A549 (cell line): ENCODE measurements at regions not wholly inside any gene's neighbourhood (a gene's known extent, or its start where the extent isn't known, plus 50 kb on each side); places are given as distances from the start of the nearest gene placed in this dataset.
A peak's percentile ranks its signal among the peaks of the same experiment; 100 is the strongest.

Experiments used
- HDAC2 ChIP-seq: fragments of 200-600 bp; sonication (generic); IDR thresholded peaks from 2 replicates; pipeline ENCODE4 v1.6.1; 2016
- POLR2A ChIP-seq: IDR thresholded peaks from 2 replicates; pipeline ENCODE4 v1.6.1; 2012; ENCODE audit warnings: mild to moderate bottlenecking, low read length
- POLR2AphosphoS2 ChIP-seq: conservative IDR thresholded peaks from 2 replicates; pipeline ENCODE4 v1.6.1; 2012; ENCODE audit warnings: low read length, improper control_type of control experiment, inconsistent platforms
- RCOR1 ChIP-seq: fragments of 150-350 bp; IDR thresholded peaks from 2 replicates; pipeline ENCODE4 v1.6.1; 2014; ENCODE audit warnings: antibody characterized with exemption, low read length, low read depth
- TF ChIP-seq, protein P1 (sequence below): fragments of 450-650 bp; IDR thresholded peaks from 2 replicates; pipeline ENCODE4 v1.6.1; 2014; ENCODE audit warnings: antibody characterized with exemption
- TF ChIP-seq, protein P2 (sequence below): fragments of >200 bp; sonication (Bioruptor Twin); formaldehyde crosslinking; IDR thresholded peaks from 3 replicates; pipeline ENCODE4 v1.5.1; 2016
- TF ChIP-seq, protein P3 (sequence below): IDR thresholded peaks from 2 replicates; pipeline ENCODE4 v1.6.1; 2012
- TF ChIP-seq, protein P4 (sequence below): fragments of 250-450 bp; sonication (Bioruptor Pico); IDR thresholded peaks from 2 replicates; pipeline ENCODE4 v1.5.0; 2021; ENCODE audit warnings: mild to moderate bottlenecking, moderate library complexity, borderline replicate concordance

DNA sequence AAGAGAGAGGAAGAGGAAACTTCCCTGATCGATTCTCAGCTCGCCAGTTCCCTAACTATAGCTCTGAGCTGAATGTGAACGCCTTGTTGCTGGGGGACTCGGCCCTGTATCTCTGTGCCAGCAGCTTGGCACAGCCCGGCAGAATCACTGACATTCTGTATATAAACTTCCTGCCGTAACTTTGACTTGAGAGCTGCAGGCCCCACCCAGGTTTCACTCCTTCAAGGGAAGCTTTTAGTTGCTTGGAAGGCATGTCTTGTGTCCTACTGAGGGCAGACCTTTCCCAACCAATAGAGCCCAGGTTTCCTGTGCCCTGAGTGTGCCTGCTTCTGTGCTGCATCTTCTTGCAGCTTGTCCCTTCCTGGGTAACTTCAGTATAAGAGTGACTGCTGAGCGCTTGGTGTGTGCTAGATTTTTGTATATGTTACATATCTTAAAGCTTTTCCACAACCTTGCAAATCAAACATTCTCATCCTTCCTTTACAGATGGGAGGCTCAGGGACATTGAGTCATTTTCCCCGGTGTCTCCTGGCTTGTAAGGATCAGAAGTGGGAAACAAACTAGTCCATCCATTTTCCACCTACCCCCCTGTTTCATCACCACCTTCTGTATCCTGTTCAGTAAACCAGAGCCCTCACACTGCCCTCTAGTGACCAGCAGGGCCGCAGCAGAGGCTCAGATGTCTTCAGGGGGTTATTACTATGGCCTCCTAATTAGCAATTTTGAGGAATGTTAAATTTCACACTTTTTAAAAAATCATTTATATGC lies 225.2 kb upstream of the PRSS58 start:
- TF ChIP-seq, protein P1, sequence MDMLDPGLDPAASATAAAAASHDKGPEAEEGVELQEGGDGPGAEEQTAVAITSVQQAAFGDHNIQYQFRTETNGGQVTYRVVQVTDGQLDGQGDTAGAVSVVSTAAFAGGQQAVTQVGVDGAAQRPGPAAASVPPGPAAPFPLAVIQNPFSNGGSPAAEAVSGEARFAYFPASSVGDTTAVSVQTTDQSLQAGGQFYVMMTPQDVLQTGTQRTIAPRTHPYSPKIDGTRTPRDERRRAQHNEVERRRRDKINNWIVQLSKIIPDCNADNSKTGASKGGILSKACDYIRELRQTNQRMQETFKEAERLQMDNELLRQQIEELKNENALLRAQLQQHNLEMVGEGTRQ: no peak
- TF ChIP-seq, protein P2, sequence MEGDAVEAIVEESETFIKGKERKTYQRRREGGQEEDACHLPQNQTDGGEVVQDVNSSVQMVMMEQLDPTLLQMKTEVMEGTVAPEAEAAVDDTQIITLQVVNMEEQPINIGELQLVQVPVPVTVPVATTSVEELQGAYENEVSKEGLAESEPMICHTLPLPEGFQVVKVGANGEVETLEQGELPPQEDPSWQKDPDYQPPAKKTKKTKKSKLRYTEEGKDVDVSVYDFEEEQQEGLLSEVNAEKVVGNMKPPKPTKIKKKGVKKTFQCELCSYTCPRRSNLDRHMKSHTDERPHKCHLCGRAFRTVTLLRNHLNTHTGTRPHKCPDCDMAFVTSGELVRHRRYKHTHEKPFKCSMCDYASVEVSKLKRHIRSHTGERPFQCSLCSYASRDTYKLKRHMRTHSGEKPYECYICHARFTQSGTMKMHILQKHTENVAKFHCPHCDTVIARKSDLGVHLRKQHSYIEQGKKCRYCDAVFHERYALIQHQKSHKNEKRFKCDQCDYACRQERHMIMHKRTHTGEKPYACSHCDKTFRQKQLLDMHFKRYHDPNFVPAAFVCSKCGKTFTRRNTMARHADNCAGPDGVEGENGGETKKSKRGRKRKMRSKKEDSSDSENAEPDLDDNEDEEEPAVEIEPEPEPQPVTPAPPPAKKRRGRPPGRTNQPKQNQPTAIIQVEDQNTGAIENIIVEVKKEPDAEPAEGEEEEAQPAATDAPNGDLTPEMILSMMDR: peak; percentile 70
- no peak for TF ChIP-seq RCOR1
- no peak for TF ChIP-seq POLR2AphosphoS2
- TF ChIP-seq, protein P3, sequence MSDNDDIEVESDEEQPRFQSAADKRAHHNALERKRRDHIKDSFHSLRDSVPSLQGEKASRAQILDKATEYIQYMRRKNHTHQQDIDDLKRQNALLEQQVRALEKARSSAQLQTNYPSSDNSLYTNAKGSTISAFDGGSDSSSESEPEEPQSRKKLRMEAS: no peak
- TF ChIP-seq, protein P4, sequence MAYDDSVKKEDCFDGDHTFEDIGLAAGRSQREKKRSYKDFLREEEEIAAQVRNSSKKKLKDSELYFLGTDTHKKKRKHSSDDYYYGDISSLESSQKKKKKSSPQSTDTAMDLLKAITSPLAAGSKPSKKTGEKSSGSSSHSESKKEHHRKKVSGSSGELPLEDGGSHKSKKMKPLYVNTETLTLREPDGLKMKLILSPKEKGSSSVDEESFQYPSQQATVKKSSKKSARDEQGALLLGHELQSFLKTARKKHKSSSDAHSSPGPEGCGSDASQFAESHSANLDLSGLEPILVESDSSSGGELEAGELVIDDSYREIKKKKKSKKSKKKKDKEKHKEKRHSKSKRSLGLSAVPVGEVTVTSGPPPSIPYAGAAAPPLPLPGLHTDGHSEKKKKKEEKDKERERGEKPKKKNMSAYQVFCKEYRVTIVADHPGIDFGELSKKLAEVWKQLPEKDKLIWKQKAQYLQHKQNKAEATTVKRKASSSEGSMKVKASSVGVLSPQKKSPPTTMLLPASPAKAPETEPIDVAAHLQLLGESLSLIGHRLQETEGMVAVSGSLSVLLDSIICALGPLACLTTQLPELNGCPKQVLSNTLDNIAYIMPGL (CRISPR knock-in tag): no peak
- no peak for TF ChIP-seq POLR2A
- TF ChIP-seq HDAC2: no peak
